ENCODE measurements at regions not wholly inside any gene's neighbourhood (a gene's known extent, or its start where the extent isn't known, plus 50 kb on each side); places are given as distances from the start of the nearest gene placed in this dataset.

GRCh38 chr2:167400546-167400945 is 512.3 kb downstream of the XIRP2 start:
- no peaks in the 10 kb centered on the region for H4K20me1 ChIP-seq (ENCODE audit: insufficient read depth, low read length)
- Mint-ChIP-seq H3K36me3 (no peaks in the 10 kb centered on the region), H3K9me3 (peaks cover 0 to 5% (median 0%) of the 10 kb centered on the region in 7 donors), H3K27ac (no peak overlapping the region), H3K4me3 (no peak overlapping the region), H3K4me1 (no peaks in the 10 kb centered on the region), H3K27me3 (ENCODE audit: low read depth in 3 of 3) (no peaks in the 10 kb centered on the region)
- H3K4me2 ChIP-seq (replicated peaks; ENCODE audit: extremely low read depth, low read length, poor library complexity, severe bottlenecking): no peak overlapping the region
- H3K36me3 ChIP-seq (replicated peaks in 1 of 2; ENCODE audit: control insufficient read depth in 1 of 2, insufficient read depth in 2 of 2, low read length in 2 of 2): no peaks in the 10 kb centered on the region
- no peak overlapping the region for H2AFZ ChIP-seq (ENCODE audit: insufficient read depth, low read depth, low read length, poor library complexity, severe bottlenecking)
- intact Hi-C loops (cut with micrococcal nuclease): no loop called here
- no peaks in the 10 kb centered on the region for H3K9me3 ChIP-seq (replicated peaks in 1 of 2; ENCODE audit: control insufficient read depth in 1 of 2, insufficient read depth in 1 of 2, low read length in 2 of 2)
- no peaks in the 10 kb centered on the region for H3K79me2 ChIP-seq (ENCODE audit: insufficient read depth, low read length)
- no peak overlapping the region for H3K9ac ChIP-seq (ENCODE audit: insufficient read depth, low read length, poor library complexity, severe bottlenecking)
- no peak overlapping the region for H3K4me3 ChIP-seq (replicated peaks in 1 of 3; ENCODE audit: low read depth in 2 of 3, low read length in 3 of 3)
- no peaks in the 10 kb centered on the region for H3K4me1 ChIP-seq (ENCODE audit: control insufficient read depth in 1 of 2, insufficient read depth in 2 of 2, low read length in 2 of 2)
- H3K27ac ChIP-seq (ENCODE audit: low read depth in 1 of 2, low read length in 2 of 2): no peak overlapping the region
- no peak for TF ChIP-seq CTCF (IDR thresholded peaks at IDR 0.05)
- WGBS (ENCODE audit: insufficient coverage): no CpG with 5 or more reads among the region's 2 CpGs
- no peak for DNase-seq
- H3K27me3 ChIP-seq (ENCODE audit: control insufficient read depth in 2 of 2, insufficient read depth in 2 of 2, low read length in 2 of 2): no peaks in the 10 kb centered on the region

- Histone ChIP-seq H2AFZ (ENCODE audit: insufficient read depth, low read depth, low read length, poor library complexity, severe bottlenecking) (no peak overlapping the region), H3K79me2 (ENCODE audit: insufficient read depth, low read length) (no peaks in the 10 kb centered on the region), H3K36me3 (replicated peaks in 1 of 2; ENCODE audit: control insufficient read depth in 1 of 2, insufficient read depth in 2 of 2, low read length in 2 of 2) (no peaks in the 10 kb centered on the region), H3K9ac (ENCODE audit: insufficient read depth, low read length, poor library complexity, severe bottlenecking) (no peak overlapping the region), H4K20me1 (ENCODE audit: insufficient read depth, low read length) (no peaks in the 10 kb centered on the region), H3K9me3 (replicated peaks in 1 of 2; ENCODE audit: control insufficient read depth in 1 of 2, insufficient read depth in 1 of 2, low read length in 2 of 2) (no peaks in the 10 kb centered on the region), H3K4me2 (replicated peaks; ENCODE audit: extremely low read depth, low read length, poor library complexity, severe bottlenecking) (no peak overlapping the region), H3K27ac (ENCODE audit: low read depth in 1 of 2, low read length in 2 of 2) (no peak overlapping the region), H3K4me3 (replicated peaks in 1 of 3; ENCODE audit: low read depth in 2 of 3, low read length in 3 of 3) (no peak overlapping the region), H3K4me1 (ENCODE audit: control insufficient read depth in 1 of 2, insufficient read depth in 2 of 2, low read length in 2 of 2) (no peaks in the 10 kb centered on the region), H3K27me3 (ENCODE audit: control insufficient read depth in 2 of 2, insufficient read depth in 2 of 2, low read length in 2 of 2) (no peaks in the 10 kb centered on the region)
- no peaks in the 10 kb centered on the region for H3K4me1 Mint-ChIP-seq
- WGBS (ENCODE audit: insufficient coverage): 65% methylated on average over 2 of the region's 3 CpGs
- H3K27ac Mint-ChIP-seq: no peak overlapping the region
- no peak for DNase-seq
- intact Hi-C loops (cut with micrococcal nuclease): no loop called here
- H3K27me3 Mint-ChIP-seq (ENCODE audit: low read depth in 3 of 3): no peaks in the 10 kb centered on the region
- no peaks in the 10 kb centered on the region for H3K36me3 Mint-ChIP-seq
- peaks cover 0 to 4% (median 0%) of the 10 kb centered on the region in 7 donors for H3K9me3 Mint-ChIP-seq
- H3K4me3 Mint-ChIP-seq: no peak overlapping the region
- no peak for TF ChIP-seq CTCF (IDR thresholded peaks at IDR 0.05)
Measured at GRCh38 chr2:167398873-167399272, 510.6 kb downstream of the XIRP2 start.

All from CD14-positive monocyte (primary cell).